ENCODE measurements at regions not wholly inside any gene's neighbourhood (a gene's known extent, or its start where the extent isn't known, plus 50 kb on each side); places are given as distances from the start of the nearest gene placed in this dataset.

- TF ChIP-seq MYC (IDR thresholded peaks at IDR 0.05; ENCODE audit: low read depth, low read length) (no peak), GATA2 (IDR thresholded peaks at IDR 0.05; ENCODE audit: insufficient read depth, insufficient read length, low read depth, low read length) (no peak), POLR2A (IDR thresholded peaks at IDR 0.05; ENCODE audit: low read depth, low read length) (no peak), JUN (IDR thresholded peaks at IDR 0.05; ENCODE audit: borderline replicate concordance, insufficient read depth, insufficient read length, low read depth) (no peak), CTCF (IDR thresholded peaks at IDR 0.05; ENCODE audit: extremely low read depth in 1 of 2, insufficient read depth in 1 of 2, low read depth in 1 of 2, low read length in 2 of 2) (no peak), FOS (IDR thresholded peaks at IDR 0.05; ENCODE audit: borderline replicate concordance, insufficient read depth, low read length) (no peak), EZH2 (IDR thresholded peaks at IDR 0.05; ENCODE audit: borderline replicate concordance, low read depth, low read length, severe bottlenecking) (no peak), MAX (IDR thresholded peaks at IDR 0.05; ENCODE audit: insufficient read depth, insufficient read length) (no peak), POLR2AphosphoS5 (IDR thresholded peaks at IDR 0.05; ENCODE audit: insufficient read depth, low read depth, low read length) (no peak)
- BruUV-seq (replicated peaks) = no TSS peak
- FAIRE-seq (no peak), DNase-seq (ENCODE audit: low read depth, low spot score) (no peak)
- dilution Hi-C loops (cut with MboI; ENCODE audit: extremely low pct_ligation_motif_present, low sequenced_read_pairs) (no loop called here), intact Hi-C loops (cut with micrococcal nuclease) (no loop called here)
- Histone ChIP-seq H2AFZ (ENCODE audit: low read depth, low read length) (no peak overlapping the region), H3K9me1 (replicated peaks; ENCODE audit: control insufficient read depth, extremely low read depth, insufficient read depth, low read length) (no peaks in the 10 kb centered on the region), H3K4me1 (ENCODE audit: control insufficient read depth, extremely low read depth, insufficient read depth, low read length) (no peaks in the 10 kb centered on the region), H3K9me3 (replicated peaks; ENCODE audit: control insufficient read depth, insufficient read depth, low read length) (no peaks in the 10 kb centered on the region), H4K20me1 (replicated peaks; ENCODE audit: control insufficient read depth, extremely low read depth, insufficient read depth, low read length) (no peaks in the 10 kb centered on the region), H3K79me2 (ENCODE audit: control insufficient read depth, insufficient read depth, low read length) (no peaks in the 10 kb centered on the region), H3K27ac (ENCODE audit: insufficient read depth, low read depth, low read length) (no peak overlapping the region), H3K9ac (replicated peaks; ENCODE audit: extremely low read depth, insufficient read depth, low read length) (no peak overlapping the region), H3K27me3 (ENCODE audit: control insufficient read depth in 2 of 2, insufficient read depth in 2 of 2, low read length in 2 of 2) (no peaks in the 10 kb centered on the region), H3K4me2 (ENCODE audit: insufficient read depth, low read length) (no peak overlapping the region), H3K36me3 (ENCODE audit: control insufficient read depth in 2 of 2, extremely low read depth in 1 of 2, insufficient read depth in 2 of 2, low read length in 2 of 2) (no peaks in the 10 kb centered on the region), H3K4me3 (replicated peaks in 1 of 3; ENCODE audit: insufficient read depth in 1 of 3, low read depth in 1 of 3, low read length in 3 of 3) (no peak overlapping the region)
- ChIA-PET POLR2A (no interaction called here), CTCF (no interaction called here)
Measured at GRCh38 chr2:200161458-200161857, 145.0 kb upstream of the SPATS2L start.

All from endothelial cell of umbilical vein (primary cell).